Skeletal muscle cell (primary cell): ENCODE measurements at regions not wholly inside any gene's neighbourhood (a gene's known extent, or its start where the extent isn't known, plus 50 kb on each side); places are given as distances from the start of the nearest gene placed in this dataset.
A peak's percentile ranks its signal among the peaks of the same experiment; 100 is the strongest.
"Not testable (repeated sequence)": the region's sequence is repeated elsewhere in the genome, so short reads cannot be mapped to it uniquely, and the experiment has no call there.

ENCODE experiments used
- DNase-seq: peaks from one replicate; pipeline ENCODE4 v3.0.0-alpha.2; 2010; ENCODE audit warnings: low read depth
- H3K4me3 ChIP-seq: 2 replicates; pipeline ENCODE4 v1.5.1; 2011; ENCODE audit warnings: low read depth, mild to moderate bottlenecking, control low read depth, low read length, moderate library complexity

GRCh38 chr2:122812214-122812613 is 1056.8 kb downstream of the TSN start:
- H3K4me3 ChIP-seq = not testable (repeated sequence)

GRCh38 chr2:122815120-122815519 is 1059.7 kb downstream of the TSN start:
- no peak for DNase-seq

More at GRCh38 chr2:122812214-122812613, 1056.8 kb downstream of the TSN start:
- DNase-seq = not testable (repeated sequence)

GRCh38 chr2:122816803-122817202 is 1061.4 kb downstream of the TSN start:
- H3K4me3 ChIP-seq = no peak overlapping the region

More at GRCh38 chr2:122815120-122815519, 1059.7 kb downstream of the TSN start:
- H3K4me3 ChIP-seq = no peak overlapping the region

GRCh38 chr2:122822319-122822718 is 1066.9 kb downstream of the TSN start:
- DNase-seq = no peak
- no peak overlapping the region for H3K4me3 ChIP-seq

More at GRCh38 chr2:122816803-122817202, 1061.4 kb downstream of the TSN start:
- DNase-seq = no peak

- H3K4me3 ChIP-seq = no peak overlapping the region
- no peak for DNase-seq
Measured at GRCh38 chr2:122830157-122830556, 1074.7 kb downstream of the TSN start.

- no peak overlapping the region for H3K4me3 ChIP-seq
- DNase-seq = peak; percentile 4
Measured at GRCh38 chr2:122831649-122832048, 1076.2 kb downstream of the TSN start.

GRCh38 chr2:122843503-122843902 is 1088.1 kb downstream of the TSN start:
- no peak for DNase-seq
- H3K4me3 ChIP-seq = no peak overlapping the region

GRCh38 chr2:122851161-122851560 is 1095.7 kb downstream of the TSN start:
- no peak overlapping the region for H3K4me3 ChIP-seq
- DNase-seq = no peak

GRCh38 chr2:122851972-122852531 is 1096.6 kb downstream of the TSN start:
- H3K4me3 ChIP-seq = no peak overlapping the region

GRCh38 chr2:122856696-122857095 is 1101.2 kb downstream of the TSN start:
- no peak for DNase-seq
- H3K4me3 ChIP-seq = no peak overlapping the region

More at GRCh38 chr2:122851972-122852531, 1096.6 kb downstream of the TSN start:
- DNase-seq = no peak

- no peak for DNase-seq
- no peak overlapping the region for H3K4me3 ChIP-seq
Measured at GRCh38 chr2:122858075-122858702, 1102.7 kb downstream of the TSN start.

GRCh38 chr2:122858813-122859212 is 1103.4 kb downstream of the TSN start:
- DNase-seq = no peak

GRCh38 chr2:122859260-122859659 is 1103.8 kb downstream of the TSN start:
- no peak overlapping the region for H3K4me3 ChIP-seq
- DNase-seq = no peak

More at GRCh38 chr2:122858813-122859212, 1103.4 kb downstream of the TSN start:
- H3K4me3 ChIP-seq = no peak overlapping the region

GRCh38 chr2:122863532-122863931 is 1108.1 kb downstream of the TSN start:
- DNase-seq = no peak
- no peak overlapping the region for H3K4me3 ChIP-seq

GRCh38 chr2:122864728-122865127 is 1109.3 kb downstream of the TSN start:
- DNase-seq = no peak
- no peak overlapping the region for H3K4me3 ChIP-seq

- no peak for DNase-seq
- no peak overlapping the region for H3K4me3 ChIP-seq
Measured at GRCh38 chr2:122866095-122866494, 1110.6 kb downstream of the TSN start.

GRCh38 chr2:122867941-122868340 is 1112.5 kb downstream of the TSN start:
- no peak for DNase-seq
- no peak overlapping the region for H3K4me3 ChIP-seq

- no peak overlapping the region for H3K4me3 ChIP-seq
- DNase-seq = no peak
Measured at GRCh38 chr2:122868646-122869275, 1113.3 kb downstream of the TSN start.

GRCh38 chr2:122873951-122874350 is 1118.5 kb downstream of the TSN start:
- no peak for DNase-seq
- H3K4me3 ChIP-seq = no peak overlapping the region

- no peak overlapping the region for H3K4me3 ChIP-seq
- no peak for DNase-seq
Measured at GRCh38 chr2:122875091-122875865, 1119.8 kb downstream of the TSN start.
